ENCODE measurements at regions not wholly inside any gene's neighbourhood (a gene's known extent, or its start where the extent isn't known, plus 50 kb on each side); places are given as distances from the start of the nearest gene placed in this dataset.

DNA sequence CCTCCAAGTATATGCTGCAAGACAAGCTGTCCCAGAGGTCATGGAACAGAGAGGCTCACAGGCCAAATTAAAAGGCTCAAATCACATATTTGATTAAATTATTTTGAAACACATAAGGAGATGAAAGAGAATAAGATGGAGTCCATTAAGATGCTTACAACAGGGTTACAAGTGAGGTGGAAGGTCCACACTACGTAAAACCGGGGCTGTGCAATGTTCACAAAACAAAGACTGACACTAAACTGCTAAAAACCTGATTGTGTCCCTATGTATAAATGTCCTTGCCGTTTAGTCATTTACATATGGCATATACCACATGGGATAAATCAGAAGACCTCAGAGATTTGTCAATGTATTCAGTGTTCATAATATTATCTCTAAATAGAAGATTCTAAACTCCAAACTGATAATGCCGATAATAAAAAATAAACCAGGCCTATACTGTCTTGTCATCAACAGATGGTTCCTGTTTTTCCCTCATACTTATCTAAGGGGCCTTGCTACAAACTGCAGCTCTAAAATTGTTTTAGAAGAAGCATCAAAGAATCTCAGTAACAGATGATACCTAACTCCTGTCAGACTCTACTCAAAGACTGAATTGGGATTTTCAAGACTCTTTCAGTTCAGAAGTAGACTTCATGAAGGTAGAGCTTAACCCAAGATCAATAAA lies 51.8 kb upstream of the RIPOR2 start:
- DNase-seq: peak; percentile 47

DNA sequence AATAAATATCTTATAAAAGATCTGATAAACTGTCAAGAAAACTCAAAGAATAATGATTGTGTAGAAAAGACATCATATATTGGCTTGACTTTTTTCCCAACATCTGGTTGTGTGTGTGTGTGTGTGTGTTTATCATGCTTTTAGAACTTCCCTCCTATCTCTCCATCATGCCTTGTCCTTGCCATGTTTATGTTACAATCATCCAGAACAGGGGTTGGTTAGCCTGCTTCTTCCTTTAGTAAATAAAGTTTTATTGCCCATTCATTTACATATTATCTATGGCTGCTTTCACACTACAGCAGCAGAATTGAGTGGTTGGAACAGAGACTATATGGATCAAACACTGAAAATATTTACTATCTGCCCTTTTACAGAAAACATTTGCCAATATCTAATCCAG lies 52.8 kb upstream of the RIPOR2 start:
- no peak for DNase-seq

- DNase-seq: no peak
Observed at GRCh38 chr6:24990236-24990845, 54.6 kb upstream of the RIPOR2 start.

DNA sequence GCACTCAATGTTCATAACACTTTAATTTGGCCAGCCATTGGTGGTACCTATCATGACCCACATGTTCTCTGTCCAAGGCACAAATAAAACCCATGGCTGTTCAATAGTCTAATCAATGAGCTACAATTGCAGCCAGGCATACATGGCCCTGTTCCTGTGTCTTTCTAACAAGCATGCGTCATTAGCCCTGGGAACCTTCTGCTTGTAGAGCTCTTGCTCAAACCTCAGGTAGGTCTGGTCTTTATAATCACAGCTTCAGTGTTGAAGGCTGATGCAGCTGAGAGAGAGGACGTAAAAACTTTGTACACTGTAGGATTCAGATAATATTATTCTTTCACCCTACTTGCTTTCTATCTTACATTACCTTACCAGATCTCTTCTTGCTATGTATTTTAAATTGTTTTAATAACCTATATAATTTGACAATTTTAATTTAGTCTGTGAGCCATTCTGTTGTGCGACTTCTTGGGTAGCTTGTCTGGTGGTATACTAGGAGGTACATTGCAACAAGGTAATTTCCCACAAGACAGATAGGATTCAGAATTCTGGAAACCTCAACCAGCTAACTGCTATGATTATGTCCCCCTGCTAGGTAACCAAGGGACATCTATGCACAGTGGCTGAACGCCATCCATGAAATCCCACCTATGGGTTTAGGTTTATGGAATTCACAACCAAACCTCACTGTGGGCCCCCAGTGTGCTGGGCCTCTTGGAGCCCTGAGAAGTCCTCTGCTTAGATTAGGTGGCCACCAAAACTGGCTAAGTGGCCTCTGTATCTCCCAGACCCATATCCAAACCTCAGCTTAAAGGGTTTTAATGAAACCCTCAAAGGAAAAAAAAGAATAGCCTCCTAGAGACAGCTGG lies 55.4 kb upstream of the RIPOR2 start:
- DNase-seq: no peak

DNA sequence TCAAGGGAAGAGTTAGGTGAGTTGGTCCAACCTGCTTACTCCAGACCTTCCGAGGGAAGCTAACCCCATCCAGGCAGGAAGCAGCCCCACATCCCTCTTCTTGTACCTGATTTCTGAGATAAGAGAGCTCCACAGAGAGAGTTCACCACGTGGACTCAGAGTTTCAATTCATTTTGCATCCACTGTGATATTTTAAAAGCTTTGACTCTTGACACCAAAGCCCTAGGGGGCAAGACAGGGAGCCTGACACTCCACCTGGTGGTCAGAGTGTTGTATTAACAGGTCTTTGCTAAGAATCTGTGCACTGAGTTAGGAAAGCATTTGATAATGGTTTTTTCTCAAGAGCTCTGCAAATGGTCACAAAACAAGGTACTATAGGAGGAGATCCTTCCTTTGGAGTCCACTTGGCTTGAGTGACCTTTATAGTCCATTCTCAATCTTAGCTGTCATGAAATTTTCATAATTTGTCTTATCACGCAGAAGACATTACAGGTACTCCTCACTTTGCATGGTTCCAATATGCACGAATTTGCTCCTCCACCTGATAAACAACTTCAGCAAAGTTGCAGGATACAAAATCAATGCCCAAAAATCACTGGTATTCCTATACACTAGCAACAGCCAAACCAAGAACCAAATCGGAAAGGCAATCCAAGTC lies 56.2 kb upstream of the RIPOR2 start:
- peak; percentile 91 for DNase-seq

DNA sequence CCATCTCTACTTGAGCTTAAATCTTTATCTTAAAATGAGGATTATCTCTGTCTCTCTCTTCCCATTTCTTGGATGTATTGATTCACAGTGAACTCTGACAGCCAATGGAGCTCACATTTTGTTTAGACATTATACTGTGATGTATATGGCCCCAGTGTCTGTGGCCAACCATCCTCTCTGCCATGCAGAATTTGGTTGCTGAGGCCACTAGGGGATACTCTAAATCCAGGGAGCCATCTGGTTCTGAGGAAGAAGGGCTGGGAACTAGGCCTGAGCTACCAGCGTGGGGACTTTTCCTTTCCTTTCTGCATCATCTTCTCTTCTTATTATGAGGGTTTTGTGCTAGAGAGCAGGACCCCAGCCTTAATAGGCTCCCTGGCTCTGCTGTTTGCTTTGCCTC lies 59.1 kb upstream of the RIPOR2 start:
- DNase-seq: no peak

DNA sequence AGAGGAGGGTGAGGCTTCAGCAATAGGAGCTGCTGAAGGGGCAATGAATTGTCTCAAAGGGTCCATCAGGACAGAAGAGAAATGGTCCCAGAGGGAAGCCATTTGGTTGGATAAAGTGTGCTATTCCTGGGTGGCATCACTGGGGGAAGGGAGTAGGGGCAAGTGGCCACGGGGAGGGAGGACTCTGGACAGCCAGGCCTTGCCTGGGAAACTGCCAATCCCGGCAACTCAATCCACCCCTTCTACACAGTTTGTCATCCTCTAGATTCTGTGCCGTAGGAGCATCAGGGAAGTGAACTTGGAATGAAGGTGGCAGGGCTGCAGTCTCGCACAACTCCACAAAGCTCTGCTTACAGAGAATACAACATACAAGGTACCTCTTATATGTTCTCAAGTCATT lies 59.5 kb upstream of the RIPOR2 start:
- DNase-seq: no peak

GRCh38 chr6:24996269-24996836 lies 60.6 kb upstream of the RIPOR2 start:
- peak; percentile 46 for DNase-seq

GRCh38 chr6:24997231-24997630 lies 61.5 kb upstream of the RIPOR2 start:
- DNase-seq: peak; percentile 40

GRCh38 chr6:24997905-24998304 lies 62.1 kb upstream of the RIPOR2 start:
- no peak for DNase-seq

DNA sequence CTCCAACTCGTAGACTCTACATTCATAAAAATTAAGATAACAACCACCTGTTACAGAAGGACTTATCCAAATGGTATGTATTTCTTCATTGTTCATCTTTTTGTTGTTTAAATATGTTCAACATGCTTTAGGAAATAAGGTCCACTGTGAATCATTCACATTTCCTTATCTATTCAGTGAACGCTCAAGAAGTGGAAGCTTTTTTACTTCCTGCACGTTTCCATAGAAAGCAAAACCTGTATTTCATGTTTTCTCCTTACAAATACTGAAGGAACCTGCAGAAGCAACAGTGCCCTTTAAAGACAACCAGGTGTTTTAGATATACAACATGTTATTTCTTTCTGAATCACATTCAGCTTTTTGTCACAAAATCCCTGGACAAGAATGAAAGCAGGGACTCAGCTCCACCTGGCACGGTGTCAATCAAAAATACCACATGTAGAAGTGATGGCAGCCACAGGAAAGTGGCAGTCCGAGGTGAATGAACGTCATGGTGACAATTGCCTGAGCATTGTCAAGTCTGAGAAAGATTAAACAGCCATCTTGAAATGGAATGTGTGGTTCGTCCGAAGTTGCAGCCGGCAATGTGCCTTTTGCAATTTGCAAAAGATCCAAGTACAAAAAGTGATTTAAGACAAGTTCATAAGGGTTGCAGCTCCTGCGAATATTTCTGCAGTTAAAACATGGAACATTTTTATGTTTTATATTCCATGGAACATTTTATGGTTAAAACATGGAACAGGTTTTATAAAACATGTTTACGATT lies 66.7 kb upstream of the RIPOR2 start:
- no peak for DNase-seq

DNA sequence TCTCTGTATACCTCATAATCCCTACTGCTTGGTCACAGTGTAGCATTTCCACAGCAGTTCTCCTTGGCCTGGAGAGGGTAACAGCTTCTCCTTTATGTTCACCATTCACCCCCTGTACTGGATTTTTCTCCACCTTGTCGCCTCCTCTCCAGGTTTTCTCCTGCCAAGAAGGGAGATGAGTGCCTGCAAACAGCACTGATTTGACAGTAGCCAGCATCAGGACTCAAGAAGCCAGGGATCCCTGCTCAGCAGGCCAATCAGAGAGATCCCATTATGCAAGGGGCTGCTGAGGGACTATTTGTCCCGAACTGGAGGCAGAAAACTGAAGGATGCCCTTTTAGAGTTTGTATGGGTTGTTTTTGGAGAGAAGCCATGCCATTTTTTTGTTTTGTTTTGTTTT lies 68.6 kb upstream of the RIPOR2 start:
- no peak for DNase-seq

GRCh38 chr6:25005010-25005409 lies 69.2 kb upstream of the RIPOR2 start:
- DNase-seq: no peak

DNA sequence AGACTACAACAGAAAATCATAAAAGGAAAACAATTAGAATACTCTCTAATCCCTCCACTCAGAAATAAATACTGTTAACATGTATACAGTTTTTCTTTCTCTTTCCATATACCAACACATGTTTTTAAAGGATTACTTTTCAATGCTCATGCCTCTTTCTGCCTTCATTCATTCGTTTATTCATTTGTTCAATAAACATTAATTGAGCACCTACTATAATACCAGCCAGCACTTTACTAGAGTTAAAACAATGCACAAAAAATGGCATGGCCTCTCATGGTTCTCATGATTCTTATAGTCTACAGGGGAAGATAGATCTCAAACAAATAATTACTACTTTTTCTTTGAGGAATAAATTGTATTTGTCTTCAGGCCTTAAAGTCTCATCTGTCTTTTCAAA lies 70.3 kb upstream of the RIPOR2 start:
- DNase-seq: no peak

DNA sequence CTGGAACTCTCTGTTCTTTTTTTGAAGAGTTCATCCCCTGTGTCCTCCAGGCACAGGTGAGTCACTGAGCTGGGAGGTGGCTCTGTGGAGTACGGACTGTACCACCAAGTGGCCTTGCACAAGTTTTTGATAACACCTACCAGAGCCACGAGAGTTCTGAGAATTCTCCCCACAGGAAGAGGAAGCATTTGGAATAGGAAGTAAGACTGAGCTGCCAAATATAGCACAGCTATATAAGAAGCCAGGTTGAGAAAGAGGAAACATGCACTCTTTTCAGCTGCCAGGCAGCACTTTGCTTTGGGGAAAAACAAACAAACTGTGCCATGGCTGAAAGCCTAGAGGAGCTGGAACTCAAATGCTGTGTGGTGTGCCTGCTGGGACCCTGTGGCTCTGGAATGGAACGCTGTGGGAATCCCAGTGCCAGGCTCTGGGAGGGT lies 70.8 kb upstream of the RIPOR2 start:
- peak; percentile 90 for DNase-seq

GRCh38 chr6:25007269-25007699 lies 71.5 kb upstream of the RIPOR2 start:
- DNase-seq: no peak

DNA sequence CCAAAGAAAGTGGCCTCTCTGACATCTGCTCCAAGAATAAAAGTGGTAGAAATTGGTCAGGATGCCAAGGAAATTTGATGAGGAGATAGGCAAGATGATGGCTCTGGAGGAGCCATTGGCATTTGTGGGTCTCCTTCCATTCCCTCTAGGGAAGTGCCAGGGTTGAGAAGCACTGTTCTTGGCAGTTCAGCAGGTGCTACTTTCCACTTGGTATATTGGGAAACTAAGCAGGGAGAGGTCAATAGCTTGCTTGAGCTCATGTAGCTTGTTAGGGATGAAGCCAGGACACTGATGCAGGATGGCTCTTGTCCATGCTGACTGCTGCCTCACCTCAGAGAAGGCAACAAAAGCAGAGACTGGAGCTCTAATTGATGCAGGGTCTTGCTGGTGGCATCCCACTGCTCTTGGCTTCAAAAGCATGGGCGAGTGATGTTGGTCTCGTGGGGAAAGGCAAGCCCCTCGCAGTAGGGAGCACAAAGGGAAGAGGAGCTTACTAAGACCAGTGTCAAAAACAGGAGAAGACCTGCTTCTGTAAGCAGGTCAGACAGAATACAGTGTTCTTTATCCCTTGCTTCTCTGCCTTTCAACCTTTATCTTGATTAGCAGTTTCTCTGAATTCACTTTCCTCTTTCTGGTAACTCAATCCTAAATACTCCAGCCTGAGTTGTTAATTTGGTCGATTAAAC lies 73.1 kb upstream of the RIPOR2 start:
- peak; percentile 51 for DNase-seq

- DNase-seq: peak; percentile 64
Observed at GRCh38 chr6:25009393-25009710, 73.6 kb upstream of the RIPOR2 start.

- DNase-seq: peak; percentile 86
Observed at GRCh38 chr6:25010176-25010575, 74.4 kb upstream of the RIPOR2 start.

DNA sequence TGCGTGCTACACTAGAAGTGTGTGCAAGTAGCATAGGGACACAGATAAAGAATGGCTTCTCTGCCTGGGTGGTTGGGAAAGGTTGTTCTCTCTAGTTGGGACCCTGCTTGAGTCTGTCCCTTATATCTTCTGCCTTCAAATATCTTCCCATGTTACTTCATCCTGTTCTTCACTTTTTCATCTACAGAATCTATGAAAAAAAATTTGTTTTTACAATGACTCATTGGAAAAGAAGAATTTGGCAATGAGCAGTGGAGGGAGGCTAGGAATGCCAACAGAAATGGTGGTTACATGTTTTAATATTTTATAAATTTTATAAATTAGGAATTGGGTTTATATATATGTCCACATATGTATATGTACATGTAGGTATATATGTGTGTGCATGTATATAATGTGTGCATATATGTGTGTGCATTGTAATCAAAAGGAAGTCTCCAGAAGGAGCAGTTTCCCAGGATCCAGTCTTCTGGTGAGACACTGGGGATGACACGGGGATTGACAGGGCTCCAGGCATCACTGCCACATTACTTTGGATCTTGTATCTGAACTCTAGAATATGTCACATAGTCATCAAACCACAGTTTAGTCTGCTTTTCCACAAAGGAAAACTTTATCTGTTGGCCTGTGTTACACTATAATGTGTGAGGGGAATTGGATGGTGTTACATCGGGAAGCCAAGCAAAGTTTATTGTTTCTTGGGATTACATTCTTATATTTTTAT lies 75.3 kb upstream of the RIPOR2 start:
- no peak for DNase-seq

DNA sequence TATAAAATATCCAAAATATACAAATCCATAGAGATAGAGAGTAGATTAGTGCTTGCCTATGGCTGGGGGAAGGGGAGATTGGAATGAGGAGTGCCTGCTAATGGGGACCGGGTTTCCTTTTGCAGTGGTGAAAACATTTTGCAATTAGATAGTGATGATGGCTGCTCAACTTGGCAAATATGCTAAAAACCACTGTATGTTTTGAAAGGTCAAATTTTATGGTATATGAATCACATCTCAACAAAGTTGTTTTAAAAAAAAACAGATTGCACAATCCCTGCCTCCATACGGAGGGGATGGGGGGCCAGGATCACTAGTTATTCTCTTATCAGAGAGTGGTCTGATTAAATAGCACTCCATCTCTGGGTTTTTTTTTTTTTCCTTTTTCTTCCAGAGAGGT lies 76.9 kb upstream of the RIPOR2 start:
- DNase-seq: no peak

Data from hematopoietic multipotent progenitor cell treated with erythropoietin and hydrocortisone succinate and interleukin-3 and kit ligand, for 4 days (in vitro differentiated cells).